Right cardiac atrium (tissue), 5 donors: ENCODE measurements at regions not wholly inside any gene's neighbourhood (a gene's known extent, or its start where the extent isn't known, plus 50 kb on each side); places are given as distances from the start of the nearest gene placed in this dataset.
A peak's percentile ranks its signal among the peaks of the same experiment; 100 is the strongest.

Experiments
- ATAC-seq, 2 donors: fragments of 200-7000 bp; cut with Tn5 transposase; one replicate each; pipeline versions ENCODE4 v1.8.0 to v1.9.1; 2020; ENCODE audit warnings: moderate library complexity in 2 of 2, mild to moderate bottlenecking in 1 of 2
- DNase-seq, 3 donors: peaks; one replicate each; pipeline ENCODE4 v3.0.0-alpha.2; 2020
- H3K27ac ChIP-seq: one replicate; pipeline ENCODE4 v1.5.1; 2013; ENCODE audit warnings: mild to moderate bottlenecking, low read length, control low read depth, moderate library complexity
- H3K27me3 ChIP-seq: one replicate; pipeline ENCODE4 v1.6.1; 2013; ENCODE audit not compliant: control insufficient read depth, insufficient read depth
- H3K4me1 ChIP-seq: one replicate; pipeline ENCODE4 v1.6.1; 2013; ENCODE audit warnings: low read length; ENCODE audit not compliant: control insufficient read depth, insufficient read depth
- H3K4me3 ChIP-seq: one replicate; pipeline ENCODE4 v1.5.1; 2013; ENCODE audit warnings: low read length, control low read depth
- H3K9me3 ChIP-seq: one replicate; pipeline ENCODE4 v1.6.1; 2013; ENCODE audit warnings: low read length; ENCODE audit not compliant: control insufficient read depth
- WGBS: extraction: QIAGEN DNeasy Blood & Tissue Kit; methylation state at CpG from one replicate; pipeline ENCODE4 v1.1.7; 2013; 5-methylcytosine and 5-hydroxymethylcytosine counted together
- intact Hi-C, 4 donors: fragments of 100-400 bp; cut with DNase I; formaldehyde crosslinking; loops; one replicate each; pipeline versions ENCODE4 v1.11.0 to v1.14.0; 2022 to 2023
- donor health status: healthy with polysubstance abuse.
- donor health status: DM: no; HTN: yes; CAD: no.
- donor health status: DM: no; HTN: no; CAD: no.
- donor health status: DM: no; HTN: yes; CAD: no; lungs with severe emphysema.
- donor health status: DM: yes; HTN: yes; CAD: no.

- no peaks in the 10 kb centered on the region for H3K9me3 ChIP-seq
- ATAC-seq (no peak), DNase-seq (no peak)
- no peaks in the 10 kb centered on the region for H3K27me3 ChIP-seq
- intact Hi-C loops: no loop called here
- WGBS: 86% methylated on average over 15 of the region's 15 CpGs
- no peak overlapping the region for H3K27ac ChIP-seq
- H3K4me3 ChIP-seq: no peak overlapping the region
- no peaks in the 10 kb centered on the region for H3K4me1 ChIP-seq
These were observed 335.9 kb downstream of the BRD1 start for GRCh38 chr22:49491726-49492125.

GRCh38 chr22:49491221-49491635 lies 336.4 kb downstream of the BRD1 start:
- no peak for DNase-seq

GRCh38 chr22:49490692-49491091 lies 337.0 kb downstream of the BRD1 start:
- no peak for ATAC-seq

More at GRCh38 chr22:49491221-49491635, 336.4 kb downstream of the BRD1 start:
- H3K4me1 ChIP-seq: no peaks in the 10 kb centered on the region
- ATAC-seq: no peak
- no peaks in the 10 kb centered on the region for H3K9me3 ChIP-seq
- intact Hi-C loops: no loop called here
- H3K27ac ChIP-seq: no peak overlapping the region
- 84% methylated on average over 9 of the region's 9 CpGs for WGBS
- H3K27me3 ChIP-seq: no peaks in the 10 kb centered on the region
- no peak overlapping the region for H3K4me3 ChIP-seq

GRCh38 chr22:49489821-49490220 lies 337.9 kb downstream of the BRD1 start:
- no peaks in the 10 kb centered on the region for H3K9me3 ChIP-seq
- H3K4me1 ChIP-seq: no peaks in the 10 kb centered on the region
- 95% methylated on average over 7 of the region's 7 CpGs for WGBS
- ATAC-seq: no peak
- no peaks in the 10 kb centered on the region for H3K27me3 ChIP-seq
- H3K4me3 ChIP-seq: no peak overlapping the region
- no peak for DNase-seq
- intact Hi-C loops: no loop called here
- H3K27ac ChIP-seq: no peak overlapping the region

More at GRCh38 chr22:49490692-49491091, 337.0 kb downstream of the BRD1 start:
- Histone ChIP-seq H3K27ac (no peak overlapping the region), H3K4me1 (no peaks in the 10 kb centered on the region), H3K27me3 (no peaks in the 10 kb centered on the region), H3K4me3 (no peak overlapping the region), H3K9me3 (no peaks in the 10 kb centered on the region)
- intact Hi-C loops: no loop called here
- DNase-seq: no peak
- 89% methylated on average over 18 of the region's 18 CpGs for WGBS

GRCh38 chr22:49488943-49489342 lies 338.7 kb downstream of the BRD1 start:
- ATAC-seq (no peak), DNase-seq (no peak)
- Histone ChIP-seq H3K27ac (no peak overlapping the region), H3K9me3 (no peaks in the 10 kb centered on the region), H3K4me3 (no peak overlapping the region), H3K4me1 (no peaks in the 10 kb centered on the region), H3K27me3 (no peaks in the 10 kb centered on the region)
- intact Hi-C loops: no loop called here
- 78% methylated on average over 10 of the region's 10 CpGs for WGBS

- H3K27me3 ChIP-seq: no peaks in the 10 kb centered on the region
- WGBS: 42% methylated on average over 11 of the region's 11 CpGs
These were observed 339.7 kb downstream of the BRD1 start for GRCh38 chr22:49487950-49488349.

GRCh38 chr22:49486225-49486624 lies 341.4 kb downstream of the BRD1 start:
- H3K4me3 ChIP-seq: no peak overlapping the region
- DNase-seq: no peak
- H3K9me3 ChIP-seq: no peaks in the 10 kb centered on the region
- no peak overlapping the region for H3K27ac ChIP-seq
- 92% methylated on average over 7 of the region's 7 CpGs for WGBS
- no peaks in the 10 kb centered on the region for H3K27me3 ChIP-seq
- ATAC-seq: no peak
- intact Hi-C loops: no loop called here
- H3K4me1 ChIP-seq: no peaks in the 10 kb centered on the region

More at GRCh38 chr22:49487950-49488349, 339.7 kb downstream of the BRD1 start:
- no peak for DNase-seq
- ATAC-seq: no peak
- H3K27ac ChIP-seq: no peak overlapping the region
- intact Hi-C loops: no loop called here
- no peaks in the 10 kb centered on the region for H3K4me1 ChIP-seq
- no peaks in the 10 kb centered on the region for H3K9me3 ChIP-seq
- H3K4me3 ChIP-seq: no peak overlapping the region

GRCh38 chr22:49483946-49484345 lies 343.7 kb downstream of the BRD1 start:
- H3K9me3 ChIP-seq: no peaks in the 10 kb centered on the region
- no peak for ATAC-seq
- intact Hi-C loops: no loop called here
- H3K4me1 ChIP-seq: no peaks in the 10 kb centered on the region
- no peak for DNase-seq
- H3K4me3 ChIP-seq: no peak overlapping the region
- 82% methylated on average over 6 of the region's 6 CpGs for WGBS
- H3K27me3 ChIP-seq: no peaks in the 10 kb centered on the region
- no peak overlapping the region for H3K27ac ChIP-seq

GRCh38 chr22:49483281-49483870 lies 344.3 kb downstream of the BRD1 start:
- 91% methylated on average over 17 of the region's 17 CpGs for WGBS
- intact Hi-C loops: no loop called here
- DNase-seq (no peak), ATAC-seq (peak in 1 of 2 donors; percentile 29)
- no peak overlapping the region for H3K4me3 ChIP-seq
- no peaks in the 10 kb centered on the region for H3K9me3 ChIP-seq
- H3K27ac ChIP-seq: no peak overlapping the region
- H3K4me1 ChIP-seq: no peaks in the 10 kb centered on the region
- no peaks in the 10 kb centered on the region for H3K27me3 ChIP-seq

GRCh38 chr22:49482811-49483210 lies 344.9 kb downstream of the BRD1 start:
- no peaks in the 10 kb centered on the region for H3K27me3 ChIP-seq
- no peak for DNase-seq
- WGBS: 80% methylated on average over 13 of the region's 13 CpGs
- no peaks in the 10 kb centered on the region for H3K4me1 ChIP-seq
- no peaks in the 10 kb centered on the region for H3K9me3 ChIP-seq
- intact Hi-C loops: no loop called here
- H3K27ac ChIP-seq: no peak overlapping the region
- H3K4me3 ChIP-seq: no peak overlapping the region
- peak in 1 of 2 donors; percentile 14 for ATAC-seq

- DNase-seq (no peak), ATAC-seq (peak; percentile 29 to 40)
- H3K27me3 ChIP-seq: no peaks in the 10 kb centered on the region
- H3K4me3 ChIP-seq: peak overlapping the region; percentile 4
- H3K9me3 ChIP-seq: no peaks in the 10 kb centered on the region
- H3K27ac ChIP-seq: no peak overlapping the region
- no peaks in the 10 kb centered on the region for H3K4me1 ChIP-seq
- WGBS: 20% methylated on average over 35 of the region's 35 CpGs
- intact Hi-C loops: no loop called here
These were observed 345.8 kb downstream of the BRD1 start for GRCh38 chr22:49481659-49482399.
